Nucleus accumbens (tissue), 56 donors: ENCODE measurements at regions not wholly inside any gene's neighbourhood (a gene's known extent, or its start where the extent isn't known, plus 50 kb on each side); places are given as distances from the start of the nearest gene placed in this dataset.
A peak's percentile ranks its signal among the peaks of the same experiment; 100 is the strongest.

Experiments
- DNase-seq, 56 donors: peaks; one replicate each; lab custom pipeline; 2025; lab: John Stamatoyannopoulos, UW

DNA sequence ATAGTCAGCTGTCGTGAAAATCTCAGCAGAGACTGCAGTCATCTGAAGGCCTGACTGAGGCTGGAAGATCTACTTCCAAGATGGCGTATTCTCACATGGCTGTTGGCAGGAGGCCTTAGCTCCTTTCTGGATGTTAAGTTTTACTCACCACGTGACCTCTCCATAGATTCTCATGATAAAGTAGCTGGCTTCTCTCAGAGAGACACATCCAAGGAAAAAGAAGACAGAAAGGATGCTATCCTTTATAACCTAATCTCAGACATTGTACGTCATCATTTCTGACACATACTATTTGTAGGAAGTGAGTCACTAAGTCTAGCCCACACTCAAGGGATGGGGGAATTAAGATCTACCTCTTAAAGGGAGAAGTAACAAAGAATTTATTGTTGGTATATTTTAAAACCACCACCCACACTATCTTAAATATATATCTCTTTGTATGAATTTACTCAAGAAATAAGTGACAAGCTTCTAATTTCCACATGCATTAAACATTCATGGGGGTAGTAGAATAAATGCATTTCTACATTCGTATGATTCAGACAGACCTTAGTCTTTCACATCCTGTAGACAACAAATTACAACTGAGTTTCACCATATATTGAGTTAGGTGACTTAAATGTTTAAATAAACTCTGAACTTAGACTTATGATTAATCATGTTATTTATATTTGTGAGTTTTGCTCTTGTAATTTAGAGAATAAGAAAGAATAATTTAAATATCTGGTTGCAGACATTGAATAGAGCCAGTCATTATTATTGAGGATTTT, 411.0 kb downstream of the LRIG3 start:
- no peak for DNase-seq

DNA sequence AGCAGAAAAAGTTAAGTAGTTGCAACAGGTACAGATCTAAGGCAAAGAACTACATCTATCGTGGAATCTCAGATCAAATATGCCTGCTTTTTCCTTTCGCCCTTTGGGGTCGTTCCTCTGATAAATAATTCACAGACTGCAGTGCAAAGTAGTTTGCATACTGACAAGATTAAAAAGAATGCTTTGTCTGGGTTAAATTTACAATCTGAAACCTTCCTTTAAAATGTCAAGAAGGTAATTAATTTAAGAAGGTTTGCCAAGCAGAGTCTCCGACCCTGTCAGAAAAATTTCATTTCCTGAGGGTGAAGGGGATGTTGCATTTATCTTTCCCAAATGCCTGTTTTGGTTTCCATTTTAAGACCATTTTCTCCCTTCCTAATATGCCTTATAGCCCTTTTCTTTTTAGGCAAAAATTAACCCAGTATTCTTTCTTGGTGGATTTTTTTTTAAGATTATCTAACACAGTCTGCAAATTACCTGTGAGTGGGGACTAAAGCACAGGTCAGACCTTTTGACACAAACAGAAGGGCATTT, 406.9 kb downstream of the LRIG3 start:
- DNase-seq: no peak

DNA sequence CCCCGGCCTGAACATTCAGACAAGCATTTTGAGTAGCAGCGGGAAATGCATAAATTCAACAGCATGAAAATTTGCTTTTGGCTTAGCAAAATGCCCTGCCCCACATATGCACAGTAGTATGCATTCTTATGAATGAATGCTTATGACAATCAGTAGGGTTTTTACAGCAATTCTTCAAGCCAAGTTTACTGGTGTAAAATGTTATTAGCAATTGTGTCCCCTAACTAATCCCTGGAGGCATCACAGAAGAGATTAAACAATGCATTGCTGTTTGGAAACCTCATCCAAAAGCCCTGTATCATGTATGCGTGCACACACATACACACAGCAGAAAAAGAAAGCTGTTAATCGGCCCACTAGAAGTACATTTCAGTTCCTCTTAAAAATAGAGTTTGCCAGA, 406.5 kb downstream of the LRIG3 start:
- DNase-seq: no peak

DNA sequence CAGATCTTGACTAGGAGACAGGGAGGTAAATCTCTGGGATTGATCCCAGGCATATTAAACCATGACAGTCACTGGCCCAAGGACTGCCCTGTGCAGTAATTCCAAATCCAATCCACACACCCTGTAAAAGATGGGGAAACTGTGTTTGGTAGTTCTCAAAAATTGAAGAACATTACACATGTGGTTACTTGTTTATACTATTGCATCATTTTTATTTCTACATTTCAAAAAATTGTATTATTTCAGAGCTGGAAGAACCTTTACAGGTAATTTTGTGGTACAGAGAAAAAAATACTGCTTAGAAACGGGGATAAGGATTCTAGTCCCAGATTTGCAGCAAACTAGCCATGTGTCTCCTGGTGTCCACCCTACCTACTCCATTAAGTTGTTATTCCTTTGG, 400.5 kb downstream of the LRIG3 start:
- no peak for DNase-seq

DNA sequence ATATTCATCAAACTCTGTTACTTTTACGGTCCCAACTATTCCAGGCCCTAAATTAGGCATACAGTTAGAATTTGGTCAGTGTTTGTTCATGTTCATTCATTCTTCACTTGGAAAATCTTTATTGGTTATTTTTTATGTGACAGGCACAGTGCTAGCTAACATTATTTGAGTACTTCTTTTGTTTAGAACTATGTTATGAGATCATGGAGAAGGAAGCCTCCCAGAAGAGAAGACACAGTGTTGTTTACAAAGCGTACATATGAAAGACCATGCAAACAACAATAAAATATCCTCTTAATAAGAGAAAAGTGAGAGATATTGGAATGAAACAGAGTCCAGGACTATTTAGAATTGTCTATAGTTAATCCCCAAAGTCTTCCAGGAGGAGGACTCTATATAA, 399.2 kb downstream of the LRIG3 start:
- no peak for DNase-seq

DNA sequence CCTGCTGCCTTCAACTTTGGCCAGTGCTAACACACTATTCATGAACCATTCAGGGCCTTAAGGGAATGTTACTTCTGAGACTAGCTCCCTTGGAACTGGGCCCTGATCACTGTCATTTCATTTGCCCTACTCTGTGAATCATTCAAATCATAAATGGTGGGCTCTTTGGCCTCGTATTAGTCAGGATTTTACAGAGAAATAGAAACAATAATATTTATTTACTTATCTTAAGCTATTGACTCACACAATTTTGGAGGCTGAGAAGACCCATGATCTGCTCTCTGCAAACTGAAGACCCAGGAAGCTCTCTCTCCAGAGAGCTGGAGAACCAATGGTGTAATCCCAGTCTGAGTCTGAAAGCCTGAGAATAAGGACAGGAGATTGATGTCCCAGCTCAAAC, 398.5 kb downstream of the LRIG3 start:
- no peak for DNase-seq

DNA sequence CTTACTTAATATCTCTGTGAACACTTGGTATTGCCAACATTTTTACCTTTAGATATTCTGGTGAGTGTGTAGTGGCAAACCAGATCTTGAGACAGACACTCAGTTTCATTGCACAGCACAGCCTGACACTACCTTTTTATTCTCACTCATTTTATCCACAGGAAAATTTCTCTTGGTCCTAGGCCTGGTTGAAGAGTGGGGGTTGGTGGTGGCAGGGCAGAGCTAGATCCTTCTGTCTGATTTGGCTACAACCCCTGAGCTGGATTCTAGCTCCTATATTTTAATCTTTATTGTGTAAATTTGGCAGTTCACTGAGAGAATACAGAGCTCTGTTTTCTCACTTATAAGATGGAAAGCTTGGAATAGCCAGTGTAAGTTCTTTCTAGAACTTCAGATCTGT, 396.9 kb downstream of the LRIG3 start:
- no peak for DNase-seq

DNA sequence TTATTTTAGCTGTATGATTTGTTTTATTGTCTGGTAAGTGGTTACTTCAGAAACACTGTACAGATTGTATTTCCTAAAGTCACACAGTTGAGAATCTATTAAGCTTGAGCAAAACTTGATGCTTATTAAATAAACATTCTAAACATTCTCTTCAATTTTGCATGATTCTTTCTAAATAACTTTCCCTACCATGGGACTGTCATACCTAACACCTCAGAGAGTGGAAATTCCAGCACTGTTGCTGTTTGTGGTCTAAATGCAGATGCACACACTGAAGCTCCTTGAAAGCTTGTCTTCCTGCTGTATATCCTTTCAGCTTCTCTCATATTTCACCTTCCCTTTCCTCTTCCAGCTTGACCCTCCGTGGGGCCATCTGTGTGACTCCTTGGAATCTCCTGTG, 392.0 kb downstream of the LRIG3 start:
- no peak for DNase-seq

DNA sequence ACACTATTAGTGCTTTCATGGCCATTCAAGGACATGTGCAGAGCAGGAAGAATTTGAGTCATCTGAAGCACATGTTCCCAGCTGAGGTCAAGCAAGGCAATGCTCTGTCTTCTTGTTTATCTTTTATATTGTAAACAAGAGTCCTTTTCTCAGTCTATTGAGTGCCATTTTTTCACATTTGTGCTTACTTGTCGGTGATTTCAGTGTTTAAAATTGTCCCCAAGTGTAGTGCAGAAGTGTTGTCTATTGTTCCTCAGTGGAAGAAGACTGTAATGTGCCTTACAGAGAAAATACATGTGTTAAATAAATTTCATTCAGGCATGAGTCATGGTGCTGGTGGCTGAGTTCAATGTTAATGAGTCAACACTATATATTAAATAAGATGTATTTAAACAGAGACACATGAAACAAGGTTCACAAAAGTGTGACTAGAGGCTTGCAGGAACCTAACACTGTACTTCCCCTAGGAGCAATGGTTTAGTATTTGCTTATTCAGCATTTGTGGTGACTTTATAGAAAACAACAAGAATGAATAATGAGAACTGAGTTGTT, 391.1 kb downstream of the LRIG3 start:
- no peak for DNase-seq

DNA sequence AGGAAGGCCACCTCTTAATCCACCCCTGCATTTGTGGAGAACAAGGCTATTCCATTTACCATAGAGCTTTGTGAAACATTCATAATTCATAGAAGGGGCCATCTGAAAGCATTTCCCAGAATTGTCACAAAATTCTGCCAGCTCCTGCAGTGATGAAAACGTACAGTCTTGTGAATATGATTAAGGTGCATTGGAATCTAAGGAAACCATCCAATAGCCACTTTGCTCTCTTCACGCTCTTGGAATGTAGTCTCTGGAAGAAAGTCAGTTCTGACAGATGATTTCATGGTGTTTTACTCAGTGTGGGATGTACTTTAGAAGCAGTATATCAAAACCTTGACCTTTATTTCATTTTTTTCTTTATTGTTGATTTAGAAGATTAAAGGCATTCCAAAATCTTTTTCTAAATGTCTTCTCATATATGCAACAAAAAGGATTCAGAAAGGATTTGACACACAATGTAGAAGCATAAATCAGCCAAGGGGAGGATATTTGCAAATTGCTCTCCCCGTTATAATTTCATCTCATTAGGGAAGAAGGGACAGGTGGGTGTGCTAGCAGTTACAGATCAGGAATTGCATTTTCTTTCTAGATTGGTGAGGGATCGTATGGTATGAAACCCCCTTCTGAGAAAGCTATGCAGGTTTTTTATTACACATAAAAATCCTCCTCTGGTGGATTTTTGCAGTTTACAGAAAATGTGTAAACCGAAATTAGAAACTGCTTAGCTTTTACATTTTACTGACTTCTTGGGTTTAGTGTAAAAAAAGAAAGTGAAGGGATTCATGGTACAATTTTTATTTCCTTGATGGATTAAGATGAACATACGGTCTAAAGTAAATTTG, 390.2 kb downstream of the LRIG3 start:
- DNase-seq: no peak

DNA sequence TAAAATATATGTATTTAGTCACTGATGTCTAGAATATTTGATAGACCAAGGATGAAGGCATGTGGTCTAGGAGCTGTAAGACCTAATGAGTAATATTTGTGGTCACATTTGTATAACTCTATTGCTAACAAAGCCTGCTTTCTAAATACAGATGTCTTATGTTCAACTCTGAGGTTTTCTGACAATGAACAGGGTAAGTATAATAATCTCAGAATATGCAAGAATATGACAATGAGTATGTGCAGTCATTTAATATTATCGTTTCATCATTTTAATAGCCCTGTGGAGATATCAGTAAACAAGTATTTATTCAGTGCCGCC, 389.6 kb downstream of the LRIG3 start:
- no peak for DNase-seq

DNA sequence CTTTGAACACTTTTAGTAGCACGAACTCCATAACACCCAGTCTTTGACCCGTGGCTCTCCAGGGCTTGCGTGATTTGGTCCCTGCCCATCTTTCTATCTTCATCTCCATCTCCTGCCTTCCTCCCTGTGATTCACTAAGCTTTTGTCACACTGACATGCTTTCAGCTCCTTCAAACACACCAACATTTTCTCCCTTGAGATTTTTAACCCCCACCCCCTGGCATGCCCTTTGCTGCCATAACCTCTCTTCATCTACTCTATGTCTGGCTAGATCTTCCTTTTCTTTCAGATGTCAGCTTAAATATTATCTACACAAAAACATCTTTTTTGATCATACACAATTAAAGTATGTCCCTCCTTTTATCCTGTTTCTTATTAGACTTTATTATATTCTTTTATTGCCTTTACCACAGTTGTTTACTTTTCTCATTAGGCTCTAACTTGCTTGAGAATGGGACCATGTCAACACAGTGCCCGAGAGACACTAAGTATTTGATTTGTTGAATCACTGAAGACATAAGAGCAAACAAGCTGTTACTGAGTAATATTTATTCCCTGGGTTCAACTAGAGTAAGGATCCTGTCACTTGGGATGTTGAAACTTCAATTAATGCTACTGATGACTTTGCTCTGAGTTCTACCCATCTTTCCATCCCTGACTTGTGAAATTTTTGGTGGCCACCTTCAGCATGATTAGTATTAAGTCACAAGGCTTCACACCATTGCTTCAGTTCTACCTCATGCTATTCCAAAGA, 387.3 kb downstream of the LRIG3 start:
- no peak for DNase-seq

DNA sequence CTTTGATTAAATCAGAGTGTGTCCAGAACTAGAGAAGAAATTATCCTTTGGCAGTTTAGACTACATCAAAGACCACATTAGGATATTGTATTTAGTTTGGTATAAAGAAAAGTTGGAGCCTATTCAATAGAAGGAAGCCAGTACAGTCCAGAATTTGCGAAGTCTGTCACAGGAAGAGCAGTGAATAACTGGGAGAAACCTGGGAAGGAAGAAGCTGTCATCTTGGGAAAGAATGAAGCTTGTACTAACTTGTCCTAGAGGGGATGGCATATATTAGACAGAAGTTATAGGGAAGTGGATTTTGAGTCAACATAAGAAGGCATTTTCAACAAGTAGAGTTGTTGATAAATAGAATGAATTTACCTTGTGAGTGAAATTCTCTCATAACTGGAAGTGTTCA, 386.7 kb downstream of the LRIG3 start:
- no peak for DNase-seq

DNA sequence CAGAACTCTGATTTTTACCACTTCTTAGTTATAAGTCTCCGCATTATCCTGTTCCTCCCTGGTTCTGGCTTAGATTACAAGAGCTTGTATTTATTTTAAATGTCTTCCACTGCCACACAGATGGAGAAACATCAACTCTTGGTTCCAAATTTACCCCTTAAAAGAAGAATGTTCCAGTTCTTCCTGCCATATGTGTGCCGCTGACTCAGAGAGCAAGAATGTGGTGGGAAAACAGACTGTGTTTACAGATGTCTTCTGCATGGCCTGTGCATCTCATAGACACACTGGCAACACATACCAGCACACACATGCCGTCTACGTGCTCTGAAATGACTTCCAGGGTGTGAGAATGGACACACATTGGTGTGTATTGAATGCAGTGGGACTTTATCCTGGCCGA, 383.0 kb downstream of the LRIG3 start:
- DNase-seq: no peak

DNA sequence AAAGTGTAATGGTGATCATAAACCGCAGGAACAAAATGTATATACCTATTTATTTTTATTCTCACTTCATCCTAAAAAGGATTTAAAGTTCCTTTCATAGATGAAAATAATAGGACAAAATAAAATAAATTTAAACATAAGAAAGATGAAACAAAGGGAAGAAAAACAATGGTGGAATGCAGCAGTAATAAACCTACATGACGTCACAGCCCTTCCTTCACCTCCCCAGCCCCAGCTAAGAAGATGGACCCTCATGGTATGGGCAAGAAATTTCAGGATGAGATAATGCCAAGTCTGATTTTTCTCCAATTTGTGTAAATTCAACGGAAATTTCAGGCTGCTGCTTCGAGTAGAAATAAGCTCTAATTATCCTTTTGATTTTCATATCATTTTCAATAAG, 381.0 kb downstream of the LRIG3 start:
- DNase-seq: no peak

DNA sequence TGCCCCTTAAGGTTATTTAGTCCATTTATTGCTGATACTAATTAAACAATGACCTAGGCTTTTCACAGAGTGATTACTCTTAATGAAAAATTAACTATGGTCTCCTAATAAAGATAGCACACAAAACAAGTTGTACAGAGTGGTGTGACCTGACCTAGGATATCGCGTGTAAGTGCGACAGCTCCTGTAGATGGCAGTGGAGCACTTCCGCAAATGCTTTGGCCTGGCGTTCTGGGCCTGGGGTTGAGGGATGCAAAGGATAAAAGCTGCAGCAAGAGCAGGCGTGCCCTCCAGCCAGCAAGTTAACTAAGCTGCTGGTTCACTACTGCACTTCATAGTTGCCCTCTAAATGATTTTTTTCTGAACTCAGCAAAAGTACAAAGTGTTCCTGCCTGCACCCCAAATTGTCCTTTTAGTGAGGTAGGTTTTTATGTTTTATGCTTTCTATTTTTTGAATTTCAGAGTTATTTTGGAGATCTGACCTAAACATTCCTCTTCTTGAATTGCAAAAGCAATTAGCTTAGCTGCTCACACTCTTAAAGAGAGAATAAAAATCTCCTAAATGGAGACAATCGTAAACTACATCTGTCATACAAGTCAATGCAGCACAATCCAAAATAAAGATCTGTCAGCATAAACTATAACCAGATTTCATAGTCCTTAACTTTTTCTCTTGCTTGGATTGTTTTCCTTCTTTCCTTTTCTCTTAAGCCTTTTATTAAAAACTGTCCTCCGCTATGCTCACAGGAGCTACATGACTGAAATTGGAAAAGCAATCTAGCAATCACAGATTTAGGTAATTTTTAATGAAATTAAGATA, 379.6 kb downstream of the LRIG3 start:
- DNase-seq: peak in 52 of 56 donors; percentile 0 to 81 (median 44)

DNA sequence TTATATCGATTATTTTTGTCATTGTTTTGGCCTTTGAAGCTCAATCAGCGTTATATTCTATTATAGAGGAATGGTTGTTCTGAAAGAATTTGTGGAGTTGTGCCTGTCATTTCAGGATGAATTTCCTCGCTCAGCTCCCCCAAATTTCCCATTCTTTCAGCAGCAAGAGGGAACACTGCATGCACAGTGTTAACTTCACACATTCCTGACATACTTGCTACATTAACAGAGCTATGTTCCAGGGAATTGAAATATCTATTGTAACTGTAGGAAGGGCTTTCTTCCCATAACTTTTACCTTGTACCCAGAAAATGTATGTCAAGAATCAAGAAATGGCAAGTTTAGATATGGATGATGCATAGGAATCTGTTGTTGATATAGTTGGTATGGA, 379.0 kb downstream of the LRIG3 start:
- no peak for DNase-seq

DNA sequence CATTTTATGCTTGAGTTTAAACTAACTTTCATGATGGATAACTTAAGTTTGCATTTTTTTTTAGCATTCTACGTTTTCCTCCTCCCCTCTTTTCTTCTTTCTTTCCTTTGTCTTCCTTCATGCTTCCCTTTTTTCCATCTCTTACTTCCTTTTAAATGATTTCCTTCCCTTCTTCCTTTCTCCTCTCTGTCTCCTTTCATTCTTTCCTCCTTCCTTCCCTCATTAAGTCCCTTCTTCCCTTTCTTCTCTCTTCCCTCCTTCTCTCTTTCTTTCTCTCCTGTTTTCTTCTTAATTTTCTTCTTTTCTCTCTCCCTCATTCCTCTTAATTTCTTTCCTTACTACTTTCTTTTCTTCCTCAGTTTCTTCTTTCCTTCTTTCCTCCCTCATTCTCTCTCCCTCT, 376.0 kb downstream of the LRIG3 start:
- no peak for DNase-seq

DNA sequence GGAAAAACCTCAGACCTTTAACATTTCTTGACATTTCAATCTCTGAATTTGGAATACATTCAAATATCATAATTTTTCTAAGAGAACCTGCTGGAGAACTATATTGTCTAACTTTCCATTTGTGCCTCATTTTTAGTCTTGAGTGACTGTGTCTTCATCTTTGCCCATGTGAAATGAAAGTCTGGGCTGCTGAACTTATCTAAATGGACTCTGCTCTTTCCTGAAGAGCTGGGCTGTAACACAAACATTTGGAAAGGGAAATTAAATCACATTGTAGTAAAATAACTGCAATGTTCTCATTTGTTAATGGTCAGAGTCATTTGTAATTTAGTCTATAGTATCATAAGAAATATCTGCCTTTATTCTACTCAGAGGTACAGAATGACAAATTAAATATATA, 373.1 kb downstream of the LRIG3 start:
- no peak for DNase-seq

DNA sequence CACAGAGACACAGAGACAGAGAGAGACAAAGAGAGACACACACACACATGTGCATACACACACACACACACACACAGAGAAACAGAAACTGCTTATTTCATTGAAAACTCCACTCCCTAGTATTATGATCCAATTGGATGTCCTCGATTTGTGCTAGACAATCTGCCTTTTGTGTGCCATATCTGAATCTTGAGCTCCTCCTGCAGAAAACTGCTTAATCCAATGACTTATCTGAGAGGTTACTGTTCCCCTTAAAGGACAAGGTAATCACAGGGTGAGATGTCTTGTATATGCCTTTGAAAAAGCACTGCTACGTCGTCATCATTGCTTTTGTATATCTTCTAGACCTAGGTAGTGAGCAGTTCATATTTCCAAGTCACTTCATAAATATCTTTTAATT, 371.5 kb downstream of the LRIG3 start:
- no peak for DNase-seq
